ENCODE measurements at regions not wholly inside any gene's neighbourhood (a gene's known extent, or its start where the extent isn't known, plus 50 kb on each side); places are given as distances from the start of the nearest gene placed in this dataset.

- no peak for DNase-seq (ENCODE audit: insufficient read length, low spot score)
- FAIRE-seq, result no peak
Measured at GRCh38 chr7:24508316-24508715, 64.9 kb upstream of the PALS2 start.

DNA sequence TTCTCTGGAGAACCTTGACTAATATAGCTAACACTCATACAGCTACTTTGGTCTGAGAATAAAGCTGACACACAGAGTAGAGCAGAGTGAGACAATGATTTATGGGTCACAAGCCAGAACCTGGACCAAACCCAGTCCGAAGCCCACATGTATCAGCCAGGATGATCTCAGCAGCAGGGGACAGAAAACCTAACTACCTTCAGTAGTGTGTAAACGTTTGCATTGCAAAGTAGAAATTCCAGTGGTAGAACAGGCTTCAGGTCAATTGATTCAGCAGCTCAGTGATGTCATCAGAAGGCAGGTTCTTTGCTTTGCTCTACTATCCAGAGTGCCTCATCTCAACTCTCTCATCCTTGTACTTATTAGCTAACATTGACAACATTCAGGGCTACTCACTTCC is 62.5 kb upstream of the PALS2 start:
- DNase-seq (ENCODE audit: insufficient read length, low spot score) (no peak), FAIRE-seq (no peak)

GRCh38 chr7:24517166-24517565 is 56.1 kb upstream of the PALS2 start:
- DNase-seq (ENCODE audit: insufficient read length, low spot score), result no peak
- FAIRE-seq, result no peak

GRCh38 chr7:24521917-24522623 is 51.2 kb upstream of the PALS2 start:
- DNase-seq (ENCODE audit: insufficient read length, low spot score) (no peak), FAIRE-seq (no peak)

Data from HTR-8/SVneo (cell line).